ENCODE measurements at regions not wholly inside any gene's neighbourhood (a gene's known extent, or its start where the extent isn't known, plus 50 kb on each side); places are given as distances from the start of the nearest gene placed in this dataset.

GRCh38 chr20:39640147-39640546, 678.0 kb downstream of the DHX35 start:
- Mint-ChIP-seq H3K4me3 (no peak overlapping the region), H3K36me3 (ENCODE audit: low read depth) (no peaks in the 10 kb centered on the region), H3K9me3 (no peaks in the 10 kb centered on the region), H3K27ac (no peak overlapping the region), H3K4me1 (peaks cover 16% of the 10 kb centered on the region), H3K27me3 (ENCODE audit: insufficient read depth, low read depth, poor library complexity) (no peaks in the 10 kb centered on the region)
- DNase-seq (ENCODE audit: low spot score) (no peak), ATAC-seq (no peak)
- Histone ChIP-seq H3F3A (replicated peaks; ENCODE audit: low read depth) (no peaks in the 10 kb centered on the region), H3K27ac (ENCODE audit: low read depth) (no peak overlapping the region), H3K27me3 (ENCODE audit: insufficient read depth) (no peaks in the 10 kb centered on the region), H3K4me3 (no peak overlapping the region), H3K4me2 (no peak overlapping the region), H2AFZ (no peak overlapping the region), H3K4me1 (ENCODE audit: insufficient read depth) (peaks cover 16% of the 10 kb centered on the region; the same call in 1 of the 2 replicates), H3K79me2 (replicated peaks; ENCODE audit: insufficient read depth) (no peaks in the 10 kb centered on the region), H4K20me1 (replicated peaks; ENCODE audit: insufficient read depth) (no peaks in the 10 kb centered on the region), H3K9me2 (ENCODE audit: insufficient read depth) (0 out of 2 replicates have a peak, but pooled peaks cover 4% of the 10 kb centered on the region), H3K36me3 (ENCODE audit: insufficient read depth) (no peaks in the 10 kb centered on the region)
- TF ChIP-seq JUNB (IDR thresholded peaks at IDR 0.05; ENCODE audit: unreplicated experiment) (no peak), ZNF114 (CRISPR knock-in tag; IDR thresholded peaks at IDR 0.05) (no peak), CREB1 (CRISPR knock-in tag; IDR thresholded peaks at IDR 0.05; ENCODE audit: low read depth) (no peak), EZH2 (IDR thresholded peaks at IDR 0.05; ENCODE audit: low read depth, unreplicated experiment) (no peak), ZNF462 (CRISPR knock-in tag; IDR thresholded peaks at IDR 0.05) (no peak), ZNF331 (CRISPR knock-in tag; IDR thresholded peaks at IDR 0.05; ENCODE audit: low read depth) (no peak), REST (IDR thresholded peaks at IDR 0.05; ENCODE audit: unreplicated experiment) (no peak), ETS1 (IDR thresholded peaks at IDR 0.05) (no peak), STAT1 (IDR thresholded peaks at IDR 0.05; ENCODE audit: unreplicated experiment) (no peak), POLR2AphosphoS5 (IDR thresholded peaks at IDR 0.05; ENCODE audit: low read depth) (no peak), NANOG (IDR thresholded peaks at IDR 0.05; ENCODE audit: borderline replicate concordance) (no peak), EZH2phosphoT487 (IDR thresholded peaks at IDR 0.05; ENCODE audit: unreplicated experiment) (no peak), CTCF (conservative IDR thresholded peaks at IDR 0.05; ENCODE audit: low read depth in 2 of 2) (no peak)
